ENCODE measurements at regions not wholly inside any gene's neighbourhood (a gene's known extent, or its start where the extent isn't known, plus 50 kb on each side); places are given as distances from the start of the nearest gene placed in this dataset.

DNA sequence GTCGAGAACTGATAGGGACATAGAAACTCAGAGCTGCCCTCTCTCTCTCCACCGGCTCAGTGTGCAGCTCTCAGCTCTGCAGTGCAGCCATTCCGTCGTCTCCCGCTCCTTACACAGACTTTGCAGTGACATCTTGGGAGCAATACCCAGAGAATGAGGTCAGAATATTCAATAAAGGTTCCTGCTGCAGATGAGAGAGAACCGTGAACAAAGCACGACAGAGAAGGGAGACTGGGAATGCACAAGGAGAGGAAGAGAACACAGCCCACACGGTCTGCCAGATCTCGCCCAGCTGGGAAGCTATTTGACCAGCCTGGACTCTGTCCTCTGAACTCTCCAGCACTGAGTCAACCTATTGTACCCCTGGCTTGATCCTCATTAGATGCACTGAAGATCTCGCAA, 118.0 kb upstream of the PPARGC1A start:
- Histone ChIP-seq H3K4me3 (ENCODE audit: insufficient read depth, low read length, poor library complexity, severe bottlenecking) (no peak overlapping the region), H4K20me1 (ENCODE audit: low read depth, low read length) (no peaks in the 10 kb centered on the region), H3K27me3 (ENCODE audit: low read length) (no peaks in the 10 kb centered on the region), H2AFZ (ENCODE audit: low read depth, low read length, severe bottlenecking) (no peak overlapping the region), H3K79me2 (ENCODE audit: insufficient read depth, low read length) (no peaks in the 10 kb centered on the region), H3K9me2 (replicated peaks; ENCODE audit: insufficient read depth, low read length) (no peaks in the 10 kb centered on the region), H3K27ac (ENCODE audit: low read depth, low read length) (no peak overlapping the region), H3K36me3 (ENCODE audit: low read length) (no peaks in the 10 kb centered on the region), H3K9me3 (ENCODE audit: insufficient read depth, low read length) (no peaks in the 10 kb centered on the region), H3K9ac (ENCODE audit: low read length) (no peak overlapping the region), H3K4me2 (ENCODE audit: low read depth, low read length, poor library complexity, severe bottlenecking) (no peak overlapping the region), H3F3A (ENCODE audit: insufficient read depth) (no peaks in the 10 kb centered on the region)
- TF ChIP-seq EZH2phosphoT487 (conservative IDR thresholded peaks at IDR 0.05; ENCODE audit: low read length): no peak
- TF ChIP-seq, protein P1, sequence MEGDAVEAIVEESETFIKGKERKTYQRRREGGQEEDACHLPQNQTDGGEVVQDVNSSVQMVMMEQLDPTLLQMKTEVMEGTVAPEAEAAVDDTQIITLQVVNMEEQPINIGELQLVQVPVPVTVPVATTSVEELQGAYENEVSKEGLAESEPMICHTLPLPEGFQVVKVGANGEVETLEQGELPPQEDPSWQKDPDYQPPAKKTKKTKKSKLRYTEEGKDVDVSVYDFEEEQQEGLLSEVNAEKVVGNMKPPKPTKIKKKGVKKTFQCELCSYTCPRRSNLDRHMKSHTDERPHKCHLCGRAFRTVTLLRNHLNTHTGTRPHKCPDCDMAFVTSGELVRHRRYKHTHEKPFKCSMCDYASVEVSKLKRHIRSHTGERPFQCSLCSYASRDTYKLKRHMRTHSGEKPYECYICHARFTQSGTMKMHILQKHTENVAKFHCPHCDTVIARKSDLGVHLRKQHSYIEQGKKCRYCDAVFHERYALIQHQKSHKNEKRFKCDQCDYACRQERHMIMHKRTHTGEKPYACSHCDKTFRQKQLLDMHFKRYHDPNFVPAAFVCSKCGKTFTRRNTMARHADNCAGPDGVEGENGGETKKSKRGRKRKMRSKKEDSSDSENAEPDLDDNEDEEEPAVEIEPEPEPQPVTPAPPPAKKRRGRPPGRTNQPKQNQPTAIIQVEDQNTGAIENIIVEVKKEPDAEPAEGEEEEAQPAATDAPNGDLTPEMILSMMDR (IDR thresholded peaks at IDR 0.05; ENCODE audit: insufficient read depth, low read length, poor library complexity, severe bottlenecking): no peak

DNA sequence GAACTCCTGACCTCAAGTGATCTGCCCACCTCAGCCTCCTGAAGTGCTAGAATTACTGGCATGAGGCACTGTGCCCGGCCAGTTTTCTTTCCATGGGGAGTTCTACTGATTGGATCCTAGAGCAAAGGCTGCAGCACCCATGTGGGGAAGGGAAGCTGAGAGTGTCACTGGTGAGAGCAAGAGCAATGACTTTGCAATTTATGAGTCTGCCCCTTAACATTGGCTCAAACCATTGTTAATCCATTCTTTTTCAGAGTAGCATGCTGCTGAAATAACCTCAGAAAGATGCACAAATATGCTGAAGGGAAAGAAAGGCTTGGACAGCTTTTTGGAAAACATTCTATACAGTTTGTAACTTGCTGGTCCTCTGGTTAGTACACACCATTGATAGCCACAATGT, 116.4 kb upstream of the PPARGC1A start:
- Histone ChIP-seq H3K27me3 (ENCODE audit: low read length) (no peaks in the 10 kb centered on the region), H3F3A (ENCODE audit: insufficient read depth) (no peaks in the 10 kb centered on the region), H3K79me2 (ENCODE audit: insufficient read depth, low read length) (no peaks in the 10 kb centered on the region), H3K4me3 (ENCODE audit: insufficient read depth, low read length, poor library complexity, severe bottlenecking) (no peak overlapping the region), H4K20me1 (ENCODE audit: low read depth, low read length) (no peaks in the 10 kb centered on the region), H2AFZ (ENCODE audit: low read depth, low read length, severe bottlenecking) (no peak overlapping the region), H3K9me3 (ENCODE audit: insufficient read depth, low read length) (no peaks in the 10 kb centered on the region), H3K9me2 (replicated peaks; ENCODE audit: insufficient read depth, low read length) (no peaks in the 10 kb centered on the region), H3K4me2 (ENCODE audit: low read depth, low read length, poor library complexity, severe bottlenecking) (no peak overlapping the region), H3K36me3 (ENCODE audit: low read length) (no peaks in the 10 kb centered on the region), H3K9ac (ENCODE audit: low read length) (no peak overlapping the region), H3K27ac (ENCODE audit: low read depth, low read length) (no peak overlapping the region)
- TF ChIP-seq, protein P1 (IDR thresholded peaks at IDR 0.05; ENCODE audit: insufficient read depth, low read length, poor library complexity, severe bottlenecking): no peak
- TF ChIP-seq EZH2phosphoT487 (conservative IDR thresholded peaks at IDR 0.05; ENCODE audit: low read length): no peak

GRCh38 chr4:24003926-24004325, 114.1 kb upstream of the PPARGC1A start:
- H2AFZ ChIP-seq (ENCODE audit: low read depth, low read length, severe bottlenecking): no peak overlapping the region
- H3K79me2 ChIP-seq (ENCODE audit: insufficient read depth, low read length): no peaks in the 10 kb centered on the region
- no peak overlapping the region for H3K9ac ChIP-seq (ENCODE audit: low read length)
- H3K36me3 ChIP-seq (ENCODE audit: low read length): no peaks in the 10 kb centered on the region
- H4K20me1 ChIP-seq (ENCODE audit: low read depth, low read length): no peaks in the 10 kb centered on the region
- H3K4me3 ChIP-seq (ENCODE audit: insufficient read depth, low read length, poor library complexity, severe bottlenecking): no peak overlapping the region
- H3K9me2 ChIP-seq (replicated peaks; ENCODE audit: insufficient read depth, low read length): no peaks in the 10 kb centered on the region
- no peaks in the 10 kb centered on the region for H3K9me3 ChIP-seq (ENCODE audit: insufficient read depth, low read length)
- H3K4me2 ChIP-seq (ENCODE audit: low read depth, low read length, poor library complexity, severe bottlenecking): no peak overlapping the region
- no peak overlapping the region for H3K27ac ChIP-seq (ENCODE audit: low read depth, low read length)
- TF ChIP-seq EZH2phosphoT487 (conservative IDR thresholded peaks at IDR 0.05; ENCODE audit: low read length): no peak
- TF ChIP-seq, protein P1 (IDR thresholded peaks at IDR 0.05; ENCODE audit: insufficient read depth, low read length, poor library complexity, severe bottlenecking): no peak
- no peaks in the 10 kb centered on the region for H3K27me3 ChIP-seq (ENCODE audit: low read length)
- no peaks in the 10 kb centered on the region for H3F3A ChIP-seq (ENCODE audit: insufficient read depth)

Measured in SU-DHL-6 (cell line).